HepG2 (cell line): ENCODE measurements at regions not wholly inside any gene's neighbourhood (a gene's known extent, or its start where the extent isn't known, plus 50 kb on each side); places are given as distances from the start of the nearest gene placed in this dataset.

Experiments
- ATAC-seq: fragments of 200-7000 bp; cut with Tn5 transposase; 3 replicates; pipeline ENCODE4 v1.9.1; 2020; ENCODE audit warnings: mild to moderate bottlenecking, moderate library complexity
- BruUV-seq: library from RNA; stranded (reverse); fragments of 400-500 nt; replicated peaks from 2 replicates; lab custom pipeline; 2021; lab: Mats Ljungman, UMichigan
- CTCF ChIA-PET: fragments of 300-600 bp; formaldehyde crosslinking; extraction: SDS; loops from one replicate; lab custom pipeline; 2021; ENCODE audit warnings: low total read pairs, inconsistent platforms, low intra/inter-chr PET ratio; lab: Yijun Ruan, JAX
- POLR2A ChIA-PET: fragments of 350-600 bp; sonication (Branson Sonifier 250); formaldehyde crosslinking; loops from one replicate; lab custom pipeline; 2020; ENCODE audit warnings: antibody characterized with exemption, inconsistent platforms; lab: Yijun Ruan, JAX
- DNase-seq: peaks from one replicate; pipeline ENCODE4 v3.0.0-alpha.2; 2015; ENCODE audit warnings: low spot score
- FAIRE-seq: peaks from 3 replicates; lab custom pipeline; 2011; peaks lifted over from hg19 to GRCh38; lab: Jason Lieb, UNC
- H2AFZ ChIP-seq: one replicate; pipeline ENCODE4 v1.6.1; 2011; ENCODE audit warnings: low read length, inconsistent platforms
- H3K27ac ChIP-seq: fragments of 300-600 bp; 3 replicates; pipeline ENCODE4 v1.8.0; 2011; ENCODE audit warnings: mixed run types, mild to moderate bottlenecking, mixed read lengths, low read length, inconsistent platforms; ENCODE audit not compliant: insufficient read depth; ENCODE audit errors: extremely low read length
- H3K27me3 ChIP-seq, 2 experiments: fragments of 200-600 bp in 1 of 2; 2 replicates in 1 of 2; 3 replicates in 1 of 2; pipeline versions ENCODE4 v1.6.0 to v1.8.0; 2011; ENCODE audit warnings: low read length in 2 of 2, mild to moderate bottlenecking in 2 of 2, moderate library complexity in 2 of 2, inconsistent platforms in 1 of 2; ENCODE audit not compliant: insufficient read depth in 2 of 2, control insufficient read depth in 1 of 2
- H3K36me3 ChIP-seq, 2 experiments: fragments of 200-600 bp in 1 of 2; replicated peaks in 1 of 2; 2 replicates in 1 of 2; 3 replicates in 1 of 2; pipeline versions ENCODE4 v1.5.1 to v1.8.0; 2011; ENCODE audit warnings: low read length in 2 of 2, inconsistent platforms in 1 of 2; ENCODE audit not compliant: insufficient read depth in 2 of 2, control insufficient read depth in 1 of 2
- H3K4me1 ChIP-seq: 2 replicates; pipeline ENCODE4 v1.5.1; 2012; ENCODE audit warnings: low read length, inconsistent platforms; ENCODE audit not compliant: insufficient read depth
- H3K4me2 ChIP-seq: 2 replicates; pipeline ENCODE4 v1.6.0; 2011; ENCODE audit warnings: low read depth, low read length, inconsistent platforms
- H3K4me3 ChIP-seq, 3 experiments: fragments of 200-600 bp in 1 of 3; sonication (generic), shearing (Covaris generic) in 1 of 3; replicated peaks in 1 of 3; 2 replicates each; pipeline ENCODE4 v1.5.1; 2011 to 2016; ENCODE audit warnings: low read length in 3 of 3, inconsistent platforms in 2 of 3, low read depth in 2 of 3, mild to moderate bottlenecking in 2 of 3, control low read depth in 1 of 3, mixed read lengths in 1 of 3; ENCODE audit not compliant: insufficient read depth in 1 of 3
- H3K79me2 ChIP-seq: one replicate; pipeline ENCODE4 v1.6.1; 2011; ENCODE audit warnings: low read length, inconsistent platforms; ENCODE audit not compliant: insufficient read depth
- H3K9ac ChIP-seq: 2 replicates; pipeline ENCODE4 v1.6.0; 2011; ENCODE audit warnings: mild to moderate bottlenecking, low read depth, low read length, inconsistent platforms; ENCODE audit not compliant: insufficient read depth
- H3K9me3 ChIP-seq: 2 replicates; pipeline ENCODE4 v1.5.1; 2012; ENCODE audit warnings: mild to moderate bottlenecking, low read length
- H4K20me1 ChIP-seq: 2 replicates; pipeline ENCODE4 v1.6.0; 2011; ENCODE audit warnings: inconsistent platforms, mild to moderate bottlenecking, low read length, moderate library complexity; ENCODE audit not compliant: insufficient read depth
- CREB1 ChIP-seq, 2 experiments: fragments of 450-650 bp in 1 of 2; IDR thresholded peaks; 2 replicates each; pipeline ENCODE4 v1.6.1; 2016 to 2017; ENCODE audit warnings: control low read depth in 1 of 2, mild to moderate bottlenecking in 1 of 2, missing compliant biosample characterization in 1 of 2, missing genetic modification characterization in 1 of 2
- FOXC1 ChIP-seq: sonication (generic); formaldehyde crosslinking; IDR thresholded peaks from 2 replicates; pipeline ENCODE4 v1.8.0; 2022; ENCODE audit warnings: mild to moderate bottlenecking, missing genetic modification reagents, borderline replicate concordance
- MTF2 ChIP-seq: sonication (generic); formaldehyde crosslinking; IDR thresholded peaks from 2 replicates; pipeline ENCODE4 v1.5.0; 2020; ENCODE audit warnings: missing genetic modification reagents, borderline replicate concordance
- SRF ChIP-seq: IDR thresholded peaks from 2 replicates; pipeline ENCODE4 v1.6.1; 2011; ENCODE audit warnings: mild to moderate bottlenecking, low read depth, low read length, moderate library complexity
- THAP11 ChIP-seq: IDR thresholded peaks from 2 replicates; pipeline ENCODE4 v1.6.1; 2016; ENCODE audit warnings: missing biosample characterization, missing genetic modification reagents
- ZBTB7A ChIP-seq: sonication (generic); formaldehyde crosslinking; IDR thresholded peaks from 2 replicates; pipeline ENCODE4 v1.8.0; 2022; ENCODE audit warnings: mild to moderate bottlenecking, missing genetic modification reagents
- ZNF761 ChIP-seq: sonication (generic); formaldehyde crosslinking; conservative IDR thresholded peaks from 2 replicates; pipeline ENCODE4 v1.4.0; 2020; ENCODE audit warnings: mild to moderate bottlenecking, missing genetic modification reagents
- WGBS: methylation state at CpG from one replicate; pipeline ENCODE4 v1.1.6; 2017; ENCODE audit warnings: low lambda C conversion rate; 5-methylcytosine and 5-hydroxymethylcytosine counted together
- in situ Hi-C: cut with HindIII; loops from 2 replicates; pipeline ENCODE4 v1.10.0; 2017; ENCODE audit warnings: low pct_unique_long_range_greater_than_20kb; ENCODE audit not compliant: extremely low pct_ligation_motif_present
- intact Hi-C: fragments of 100-400 bp; cut with micrococcal nuclease; formaldehyde crosslinking; loops from one replicate; pipeline ENCODE4 v1.10.0; 2022; ENCODE audit not compliant: unreplicated experiment
- TF ChIP-seq, protein P1 (sequence below): sonication (generic); formaldehyde crosslinking; IDR thresholded peaks from 2 replicates; pipeline ENCODE4 v1.5.1; 2020; ENCODE audit warnings: mild to moderate bottlenecking, missing genetic modification reagents

DNA sequence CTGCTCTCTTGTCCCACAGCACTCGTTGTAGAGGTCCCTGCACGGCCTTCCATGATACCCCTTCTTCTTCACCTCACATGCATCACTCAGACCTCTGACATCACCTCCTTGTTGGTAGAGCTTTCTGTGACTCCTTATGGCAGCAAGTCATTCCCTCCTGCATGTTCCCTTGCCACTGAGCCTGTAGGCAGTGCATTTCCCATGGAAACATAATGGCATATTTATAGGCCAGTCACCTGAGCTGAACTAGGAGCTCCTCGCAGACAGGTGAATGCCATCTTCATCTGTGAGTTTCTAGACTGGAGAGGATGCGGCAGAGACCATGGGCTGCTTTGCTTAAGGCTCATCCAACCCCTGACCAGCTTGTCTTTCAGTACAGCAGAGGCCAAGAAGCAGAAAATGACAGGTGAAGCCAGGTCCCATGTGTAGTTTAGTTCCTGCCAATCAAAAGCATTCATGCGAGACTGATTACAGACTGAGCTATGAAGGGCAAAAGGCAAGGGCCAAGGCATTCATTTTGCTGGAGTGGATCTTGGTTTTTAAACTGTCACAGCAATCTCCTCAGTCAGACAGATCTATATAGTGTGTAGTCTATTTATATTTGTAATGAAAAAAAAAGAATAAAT is 59.4 kb upstream of the NEDD4L start:
- Histone ChIP-seq H3K27ac (no peak overlapping the region), H3K4me3 (no peak overlapping the region), H4K20me1 (no peaks in the 10 kb centered on the region), H3K36me3 (no peaks in the 10 kb centered on the region), H3K27me3 (no peaks in the 10 kb centered on the region), H3K9me3 (no peaks in the 10 kb centered on the region), H3K9ac (no peak overlapping the region), H2AFZ (no peak overlapping the region), H3K79me2 (no peaks in the 10 kb centered on the region), H3K4me2 (no peak overlapping the region), H3K4me1 (peaks cover 40% of the 10 kb centered on the region)
- BruUV-seq = no TSS peak
- POLR2A ChIA-PET = no interaction called here
- ATAC-seq (no peak), FAIRE-seq (no peak), DNase-seq (no peak)
- intact Hi-C loops (no loop called here), in situ Hi-C loops (no loop called here)
- CTCF ChIA-PET = no interaction called here
- TF ChIP-seq ZBTB7A = no peak
- no peak for TF ChIP-seq FOXC1 (CRISPR knock-in tag)
- no peak for TF ChIP-seq SRF
- TF ChIP-seq MTF2 = no peak
- TF ChIP-seq THAP11 (CRISPR knock-in tag) = no peak
- TF ChIP-seq, protein P1, sequence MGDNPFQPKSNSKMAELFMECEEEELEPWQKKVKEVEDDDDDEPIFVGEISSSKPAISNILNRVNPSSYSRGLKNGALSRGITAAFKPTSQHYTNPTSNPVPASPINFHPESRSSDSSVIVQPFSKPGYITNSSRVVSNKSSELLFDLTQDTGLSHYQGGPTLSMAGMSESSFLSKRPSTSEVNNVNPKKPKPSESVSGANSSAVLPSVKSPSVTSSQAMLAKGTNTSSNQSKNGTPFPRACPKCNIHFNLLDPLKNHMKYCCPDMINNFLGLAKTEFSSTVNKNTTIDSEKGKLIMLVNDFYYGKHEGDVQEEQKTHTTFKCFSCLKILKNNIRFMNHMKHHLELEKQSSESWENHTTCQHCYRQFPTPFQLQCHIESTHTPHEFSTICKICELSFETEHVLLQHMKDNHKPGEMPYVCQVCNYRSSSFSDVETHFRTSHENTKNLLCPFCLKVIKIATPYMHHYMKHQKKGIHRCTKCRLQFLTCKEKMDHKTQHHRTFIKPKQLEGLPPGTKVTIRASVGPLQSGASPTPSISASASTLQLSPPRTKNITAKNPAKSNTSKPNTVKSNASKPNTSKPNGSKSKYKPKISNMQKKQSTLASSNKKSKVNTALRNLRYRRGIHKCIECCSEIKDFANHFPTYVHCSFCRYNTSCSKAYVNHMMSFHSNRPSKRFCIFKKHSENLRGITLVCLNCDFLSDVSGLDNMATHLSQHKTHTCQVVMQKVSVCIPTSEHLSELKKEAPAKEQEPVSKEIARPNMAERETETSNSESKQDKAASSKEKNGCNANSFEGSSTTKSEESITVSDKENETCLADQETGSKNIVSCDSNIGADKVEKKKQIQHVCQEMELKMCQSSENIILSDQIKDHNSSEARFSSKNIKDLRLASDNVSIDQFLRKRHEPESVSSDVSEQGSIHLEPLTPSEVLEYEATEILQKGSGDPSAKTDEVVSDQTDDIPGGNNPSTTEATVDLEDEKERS (CRISPR knock-in tag) = no peak
- WGBS = 46% methylated on average over 5 of the region's 5 CpGs

DNA sequence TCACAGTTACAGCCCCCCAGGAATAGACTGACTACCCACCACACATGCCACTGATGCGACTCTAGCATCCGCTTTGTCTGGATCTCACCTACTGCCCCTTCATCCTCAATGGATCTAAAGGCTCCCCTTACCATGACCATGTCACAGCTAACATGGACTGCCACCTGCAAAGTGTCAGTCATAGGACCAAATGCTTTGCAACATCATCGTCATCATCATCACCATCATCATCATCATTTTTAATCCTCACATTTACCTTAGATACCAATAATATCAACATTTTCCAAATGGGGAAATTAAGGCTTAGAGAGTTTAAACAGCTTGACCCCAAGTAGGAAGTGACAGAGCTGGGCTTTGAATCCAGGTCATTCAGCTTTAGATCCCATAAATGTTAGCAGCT is 60.1 kb upstream of the NEDD4L start:
- no peak for FAIRE-seq
- Histone ChIP-seq H3K4me2 (no peak overlapping the region), H3K9me3 (no peaks in the 10 kb centered on the region), H2AFZ (no peak overlapping the region), H3K36me3 (no peaks in the 10 kb centered on the region), H3K79me2 (no peaks in the 10 kb centered on the region), H3K4me3 (no peak overlapping the region), H3K27ac (no peak overlapping the region), H4K20me1 (no peaks in the 10 kb centered on the region), H3K4me1 (peaks cover 41% of the 10 kb centered on the region), H3K27me3 (no peaks in the 10 kb centered on the region), H3K9ac (no peak overlapping the region)
- in situ Hi-C loops (no loop called here), intact Hi-C loops (no loop called here)
- ATAC-seq = no peak
- TF ChIP-seq ZNF761 (CRISPR knock-in tag) = no peak
- TF ChIP-seq CREB1 (IDR thresholded peaks at IDR 0.05) = peak; percentile 81
- TF ChIP-seq CREB1 (CRISPR knock-in tag; IDR thresholded peaks at IDR 0.05) = no peak
- CTCF ChIA-PET = no interaction called here
- 84% methylated on average over 3 of the region's 3 CpGs for WGBS
- DNase-seq = no peak
- BruUV-seq = no TSS peak
- POLR2A ChIA-PET = no interaction called here
